ENCODE measurements at regions not wholly inside any gene's neighbourhood (a gene's known extent, or its start where the extent isn't known, plus 50 kb on each side); places are given as distances from the start of the nearest gene placed in this dataset.

GRCh38 chr5:83776437-83777031 lies 55.9 kb upstream of the HAPLN1 start:
- Histone ChIP-seq H3K4me1 (no peaks in the 10 kb centered on the region), H3K27ac (no peak overlapping the region), H3K36me3 (no peaks in the 10 kb centered on the region), H3K27me3 (no peaks in the 10 kb centered on the region), H3K4me3 (no peak overlapping the region), H3K9me3 (no peaks in the 10 kb centered on the region)
- WGBS, 2 donors, result 64 to 81% methylated on average over 1 of the region's 1 CpG
- ATAC-seq (ENCODE audit: low FRiP score in 2 of 2), result no peak
- DNase-seq, result no peak
- no peak for TF ChIP-seq POLR2AphosphoS5 (IDR thresholded peaks at IDR 0.05)
- no peak for TF ChIP-seq EP300 (IDR thresholded peaks at IDR 0.05)
- TF ChIP-seq POLR2A (IDR thresholded peaks at IDR 0.05), result no peak
- no peak for TF ChIP-seq CTCF (IDR thresholded peaks at IDR 0.05)

Small RNAs in the stretch of these regions (small RNA-seq; reads per million reads assigned to genes)
- 0 reads per million in 4 donors for gene RNU4-11P
